Thoracic aorta (tissue), 2 donors: ENCODE measurements at regions not wholly inside any gene's neighbourhood (a gene's known extent, or its start where the extent isn't known, plus 50 kb on each side); places are given as distances from the start of the nearest gene placed in this dataset.

Source experiments
- ATAC-seq: fragments of 150-250 bp; one replicate; pipeline ENCODE4 v1.8.0; 2017; ENCODE audit warnings: low read depth; ENCODE audit not compliant: insufficient number of reproducible peaks, low FRiP score
- DNase-seq: peaks from one replicate; pipeline ENCODE4 v3.0.0-alpha.2; 2020; ENCODE audit warnings: low spot score
- H3K27ac ChIP-seq, 2 donors: fragments of 200-600 bp; sonication (generic); 1 replicate in 1 of 2; 2 replicates in 1 of 2; pipeline ENCODE4 v1.5.1; 2016; ENCODE audit warnings: mild to moderate bottlenecking in 2 of 2, moderate library complexity in 2 of 2
- H3K27me3 ChIP-seq: fragments of 200-600 bp; sonication (generic); replicated peaks from 2 replicates; pipeline ENCODE4 v1.6.0; 2016; ENCODE audit warnings: mild to moderate bottlenecking; ENCODE audit not compliant: insufficient read depth
- H3K36me3 ChIP-seq: fragments of 200-600 bp; sonication (generic); one replicate; pipeline ENCODE4 v1.5.1; 2016
- H3K4me1 ChIP-seq, 2 donors: fragments of 200-600 bp; sonication (generic); 1 replicate in 1 of 2; 2 replicates in 1 of 2; pipeline versions ENCODE4 v1.5.1 to v1.6.0; 2016; ENCODE audit warnings: low read depth in 2 of 2, mild to moderate bottlenecking in 1 of 2; ENCODE audit not compliant: control insufficient read depth in 1 of 2
- H3K4me3 ChIP-seq: fragments of 200-600 bp; sonication (generic); 2 replicates; pipeline ENCODE4 v1.5.1; 2016; ENCODE audit warnings: mild to moderate bottlenecking
- H3K9me3 ChIP-seq: fragments of 200-600 bp; sonication (generic); 2 replicates; pipeline ENCODE4 v1.5.1; 2016
- CTCF ChIP-seq: fragments of 200-600 bp; sonication (generic); IDR thresholded peaks from one replicate; pipeline ENCODE4 v1.5.1; 2019; ENCODE audit warnings: antibody characterized with exemption

GRCh38 chr15:25242957-25243799, 195.6 kb downstream of the UBE3A start:
- Histone ChIP-seq H3K36me3 (no peaks in the 10 kb centered on the region), H3K9me3 (no peaks in the 10 kb centered on the region), H3K27ac (no peak overlapping the region), H3K4me1 (no peaks in the 10 kb centered on the region), H3K4me3 (no peak overlapping the region), H3K27me3 (no peaks in the 10 kb centered on the region)
- no peak for TF ChIP-seq CTCF
- DNase-seq, result no peak
- ATAC-seq, result no peak

- no peaks in the 10 kb centered on the region for H3K4me1 ChIP-seq
- no peaks in the 10 kb centered on the region for H3K27me3 ChIP-seq
- H3K4me3 ChIP-seq, result no peak overlapping the region
- no peak for TF ChIP-seq CTCF
- H3K9me3 ChIP-seq, result no peaks in the 10 kb centered on the region
- no peaks in the 10 kb centered on the region for H3K36me3 ChIP-seq
- H3K27ac ChIP-seq, result no peak overlapping the region
- ATAC-seq (no peak), DNase-seq (no peak)
Observed at GRCh38 chr15:25243800-25244097, 195.1 kb downstream of the UBE3A start.

- TF ChIP-seq CTCF, result no peak
- DNase-seq, result no peak
- H3K9me3 ChIP-seq, result peaks cover 3% of the 10 kb centered on the region
- ATAC-seq, result no peak
- H3K27me3 ChIP-seq, result no peaks in the 10 kb centered on the region
- no peak overlapping the region for H3K4me3 ChIP-seq
- H3K36me3 ChIP-seq, result no peaks in the 10 kb centered on the region
- no peak overlapping the region for H3K27ac ChIP-seq
- no peaks in the 10 kb centered on the region for H3K4me1 ChIP-seq
Observed at GRCh38 chr15:25244731-25245585, 193.9 kb downstream of the UBE3A start.

- Histone ChIP-seq H3K36me3 (no peaks in the 10 kb centered on the region), H3K4me1 (no peaks in the 10 kb centered on the region), H3K4me3 (no peak overlapping the region), H3K27me3 (no peaks in the 10 kb centered on the region), H3K9me3 (peaks cover 6% of the 10 kb centered on the region), H3K27ac (no peak overlapping the region)
- no peak for TF ChIP-seq CTCF
- no peak for DNase-seq
- no peak for ATAC-seq
Observed at GRCh38 chr15:25245801-25246622, 192.8 kb downstream of the UBE3A start.
